SK-N-MC (cell line): ENCODE measurements at regions not wholly inside any gene's neighbourhood (a gene's known extent, or its start where the extent isn't known, plus 50 kb on each side); places are given as distances from the start of the nearest gene placed in this dataset.
"Not testable (repeated sequence)": the region's sequence is repeated elsewhere in the genome, so short reads cannot be mapped to it uniquely, and the experiment has no call there.

ENCODE experiments used
- DNase-seq: peaks from one replicate; pipeline ENCODE4 v3.0.0-alpha.2; 2011; ENCODE audit warnings: low read depth, low spot score
- H3K27ac ChIP-seq: fragments of 200-600 bp; sonication (generic); 2 replicates; pipeline ENCODE4 v1.5.1; 2016; ENCODE audit warnings: mixed run types
- H3K36me3 ChIP-seq: fragments of 200-600 bp; sonication (generic); 2 replicates; pipeline ENCODE4 v1.6.1; 2017; ENCODE audit warnings: antibody characterized with exemption, low read length, mixed read lengths; ENCODE audit not compliant: insufficient read depth
- H3K4me3 ChIP-seq: fragments of 200-600 bp; sonication (generic); 2 replicates; pipeline ENCODE4 v1.5.1; 2016
- H3K9ac ChIP-seq: fragments of 200-600 bp; sonication (generic); 2 replicates; pipeline ENCODE4 v1.8.0; 2017; ENCODE audit warnings: mixed run types, mixed read lengths; ENCODE audit not compliant: insufficient read length
- H3K9me3 ChIP-seq: fragments of 200-600 bp; sonication (generic); 2 replicates; pipeline ENCODE4 v1.6.1; 2017; ENCODE audit warnings: low read depth, mild to moderate bottlenecking, antibody characterized with exemption, low read length, moderate library complexity, mixed read lengths
- EZH2 ChIP-seq: fragments of 200-600 bp; sonication (generic); IDR thresholded peaks from one replicate; pipeline ENCODE4 v1.6.1; 2017; ENCODE audit warnings: antibody characterized with exemption
- FOXP2 ChIP-seq: optimal IDR thresholded peaks from 2 replicates; pipeline ENCODE3; 2011; ENCODE audit warnings: mild to moderate bottlenecking, moderate library complexity; ENCODE audit not compliant: insufficient read depth; ENCODE audit errors: extremely low read length, control extremely low read depth
- POLR2AphosphoS5 ChIP-seq: IDR thresholded peaks from 2 replicates; pipeline ENCODE4 v1.6.1; 2012; ENCODE audit warnings: mild to moderate bottlenecking, low read depth, low read length, borderline replicate concordance

GRCh38 chr11:134958870-134959269, 546.8 kb upstream of the B3GAT1 start:
- no peak overlapping the region for H3K9ac ChIP-seq
- no peak for DNase-seq
- no peak for TF ChIP-seq EZH2
- no peak for TF ChIP-seq POLR2AphosphoS5
- TF ChIP-seq FOXP2: no peak
- H3K36me3 ChIP-seq: no peaks in the 10 kb centered on the region
- no peak overlapping the region for H3K4me3 ChIP-seq
- H3K9me3 ChIP-seq: no peaks in the 10 kb centered on the region
- H3K27ac ChIP-seq: no peak overlapping the region

DNA sequence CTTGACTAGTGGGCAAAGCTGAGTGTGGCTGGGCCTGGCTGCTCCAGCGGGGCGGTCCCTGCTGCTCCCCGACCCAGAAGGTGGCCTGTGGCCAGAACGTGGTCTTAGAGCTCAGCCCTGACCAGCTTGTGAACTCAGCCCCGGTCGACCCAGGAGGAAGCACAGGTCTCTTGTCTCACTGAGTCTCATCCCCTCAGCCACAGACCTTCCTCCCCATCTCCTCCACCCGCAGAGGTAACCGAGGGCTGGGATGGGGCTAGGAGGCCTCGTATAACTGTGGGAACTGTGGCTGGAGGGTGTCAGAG, 546.2 kb upstream of the B3GAT1 start:
- no peak overlapping the region for H3K9ac ChIP-seq
- DNase-seq: no peak
- no peaks in the 10 kb centered on the region for H3K9me3 ChIP-seq
- no peaks in the 10 kb centered on the region for H3K36me3 ChIP-seq
- H3K27ac ChIP-seq: no peak overlapping the region
- no peak overlapping the region for H3K4me3 ChIP-seq
- TF ChIP-seq POLR2AphosphoS5 (no peak), EZH2 (no peak), FOXP2 (no peak)

GRCh38 chr11:134957540-134958335, 545.7 kb upstream of the B3GAT1 start:
- no peak overlapping the region for H3K27ac ChIP-seq
- H3K36me3 ChIP-seq: no peaks in the 10 kb centered on the region
- TF ChIP-seq POLR2AphosphoS5 (no peak), FOXP2 (no peak), EZH2 (no peak)
- no peak overlapping the region for H3K9ac ChIP-seq
- no peak for DNase-seq
- H3K4me3 ChIP-seq: no peak overlapping the region
- H3K9me3 ChIP-seq: no peaks in the 10 kb centered on the region

DNA sequence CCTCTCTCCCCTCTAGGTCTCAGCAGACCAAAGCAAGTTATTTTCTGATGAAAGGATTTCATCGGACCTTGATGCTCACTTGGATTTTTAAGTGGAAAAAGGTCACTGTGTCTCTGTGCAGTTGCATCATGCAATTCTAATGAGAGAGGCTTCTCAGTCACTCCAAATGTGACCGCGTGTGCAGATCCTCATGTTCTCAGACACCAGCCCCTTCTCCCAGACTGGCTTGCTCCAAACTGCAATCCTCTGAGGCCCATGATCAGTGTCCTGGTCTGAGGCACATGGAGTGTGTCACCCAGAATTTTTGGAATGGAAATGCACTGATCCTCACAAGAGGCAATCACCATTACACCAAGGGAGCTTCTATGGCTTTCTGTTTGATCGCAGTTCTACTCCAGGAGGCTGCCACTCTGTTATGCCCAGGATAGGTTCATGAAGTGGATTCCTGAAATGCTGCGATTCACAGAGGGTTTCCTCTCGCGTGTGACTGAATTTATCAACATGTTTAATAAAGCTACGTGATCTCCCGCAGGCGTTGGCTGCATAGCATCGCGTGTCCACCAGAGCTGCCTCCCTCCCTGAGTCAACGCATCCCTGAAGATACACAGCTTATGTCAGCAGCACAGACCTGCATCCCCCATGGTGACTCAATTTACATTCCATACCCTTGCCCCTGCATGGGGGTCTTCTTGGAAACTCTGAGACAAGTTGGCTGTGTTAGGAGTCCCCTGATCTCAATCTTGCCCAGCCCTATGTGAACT, 544.6 kb upstream of the B3GAT1 start:
- Histone ChIP-seq H3K36me3 (no peaks in the 10 kb centered on the region), H3K4me3 (no peak overlapping the region), H3K9ac (no peak overlapping the region), H3K27ac (no peak overlapping the region), H3K9me3 (no peaks in the 10 kb centered on the region)
- TF ChIP-seq POLR2AphosphoS5 (no peak), FOXP2 (no peak), EZH2 (no peak)
- DNase-seq: no peak

DNA sequence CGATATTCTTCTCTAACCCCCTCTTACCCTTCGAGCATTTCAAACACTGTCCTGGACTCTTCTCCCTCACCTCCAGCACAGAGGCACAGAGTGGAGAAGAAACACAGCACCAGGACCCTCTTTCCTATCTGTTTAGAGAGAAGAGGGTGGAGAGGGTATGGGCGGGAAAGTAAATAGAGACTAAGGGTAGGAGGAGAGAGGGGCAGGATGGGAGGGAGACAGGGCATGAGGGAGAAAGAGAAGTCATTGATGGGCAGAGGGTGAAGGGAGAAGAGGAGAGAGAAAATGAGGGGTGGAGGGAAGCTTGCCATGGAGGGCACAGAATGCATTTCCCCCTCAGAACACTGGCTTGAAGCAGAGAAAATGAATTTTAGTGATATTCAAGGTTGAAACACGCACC, 543.9 kb upstream of the B3GAT1 start:
- H3K4me3 ChIP-seq, H3K9ac ChIP-seq, H3K36me3 ChIP-seq, DNase-seq, H3K27ac ChIP-seq, H3K9me3 ChIP-seq: not testable (repeated sequence)

GRCh38 chr11:134955281-134955680, 543.2 kb upstream of the B3GAT1 start:
- no peak for DNase-seq
- no peak overlapping the region for H3K27ac ChIP-seq
- TF ChIP-seq EZH2 (no peak), POLR2AphosphoS5 (no peak), FOXP2 (no peak)

DNA sequence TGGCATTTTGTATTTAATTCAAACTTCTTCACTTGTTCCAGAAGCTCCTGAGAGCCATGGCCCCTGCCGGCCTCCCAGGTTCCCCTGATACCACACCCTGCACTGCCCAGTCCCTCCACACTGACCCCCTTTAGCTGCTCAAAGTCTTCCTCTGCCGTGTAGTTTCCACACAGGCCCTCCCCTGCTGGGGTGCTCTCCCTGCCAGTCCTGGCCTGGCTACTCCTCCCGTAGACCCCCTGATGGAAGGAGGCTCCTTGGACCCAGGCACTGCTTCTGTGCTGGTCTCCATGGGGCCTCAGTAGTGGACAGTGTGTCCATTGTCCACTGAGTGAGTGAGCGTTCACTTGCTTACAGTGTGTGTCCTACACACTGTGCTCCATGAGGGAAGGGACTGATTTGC, 542.4 kb upstream of the B3GAT1 start:
- H3K27ac ChIP-seq, H3K36me3 ChIP-seq, H3K4me3 ChIP-seq, H3K9ac ChIP-seq, H3K9me3 ChIP-seq, DNase-seq: not testable (repeated sequence)

More at GRCh38 chr11:134955281-134955680, 543.2 kb upstream of the B3GAT1 start:
- H3K9me3 ChIP-seq: no peaks in the 10 kb centered on the region
- no peak overlapping the region for H3K4me3 ChIP-seq
- no peak overlapping the region for H3K9ac ChIP-seq
- H3K36me3 ChIP-seq: no peaks in the 10 kb centered on the region

DNA sequence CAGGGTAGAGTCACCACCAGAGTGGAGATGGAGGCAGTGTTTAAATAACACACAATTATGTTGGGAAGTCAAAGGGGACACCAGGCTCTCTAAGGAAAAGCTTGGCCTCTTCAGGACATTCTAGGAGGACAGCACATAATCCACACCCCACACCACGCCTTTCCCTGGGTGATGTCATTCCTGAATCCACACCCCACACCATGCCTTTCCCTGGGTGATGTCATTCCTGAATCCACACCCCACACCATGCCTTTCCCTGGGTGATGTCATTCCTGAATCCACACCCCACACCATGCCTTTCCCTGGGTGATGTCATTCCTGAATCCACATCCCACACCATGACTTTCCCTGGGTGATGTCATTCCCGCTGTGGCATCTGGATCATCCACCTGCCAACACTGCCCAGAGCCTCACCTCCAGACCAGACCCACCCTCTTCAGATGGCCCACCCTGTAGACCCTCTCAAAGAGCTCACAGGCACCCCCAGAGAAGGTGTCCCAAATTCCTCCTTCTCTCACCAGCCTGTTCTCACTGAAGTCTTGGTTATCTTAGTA, 541.5 kb upstream of the B3GAT1 start:
- H3K4me3 ChIP-seq, H3K27ac ChIP-seq, H3K9ac ChIP-seq, H3K9me3 ChIP-seq, DNase-seq, H3K36me3 ChIP-seq: not testable (repeated sequence)

- no peak for TF ChIP-seq FOXP2
- no peak for TF ChIP-seq POLR2AphosphoS5
- no peak for TF ChIP-seq EZH2
- H3K9me3 ChIP-seq: no peaks in the 10 kb centered on the region
- H3K9ac ChIP-seq: peak overlapping the region; percentile 28
- no peaks in the 10 kb centered on the region for H3K36me3 ChIP-seq
- H3K4me3 ChIP-seq: peak overlapping the region; percentile 53
- peak; percentile 63 for DNase-seq
- H3K27ac ChIP-seq: peak overlapping the region; percentile 88
Measured at GRCh38 chr11:134951305-134951700, 539.3 kb upstream of the B3GAT1 start.
